ENCODE measurements at regions not wholly inside any gene's neighbourhood (a gene's known extent, or its start where the extent isn't known, plus 50 kb on each side); places are given as distances from the start of the nearest gene placed in this dataset.

GRCh38 chr1:117678246-117678977 is 72.6 kb downstream of the TENT5C start:
- H3K4me1 Mint-ChIP-seq = peaks cover 12% of the 10 kb centered on the region
- H3K27me3 Mint-ChIP-seq = peaks cover 2% of the 10 kb centered on the region
- no peak for DNase-seq
- no peaks in the 10 kb centered on the region for H3K9me3 Mint-ChIP-seq (ENCODE audit: low read depth)
- ATAC-seq = no peak
- H3K27ac Mint-ChIP-seq = no peak overlapping the region
- ChIA-PET CTCF (interaction anchor here (1.3 kb wide), 1 partner anchor 144 kb away, joined by 4 read pairs; no protein-coding TSS in a partner anchor), POLR2A (no interaction called here)
- no peaks in the 10 kb centered on the region for H3K36me3 Mint-ChIP-seq (ENCODE audit: low read depth)
- no peak overlapping the region for H3K4me3 Mint-ChIP-seq
- intact Hi-C loops (cut with DNase I, micrococcal nuclease) = no loop called here

GRCh38 chr1:117679299-117679698 is 73.5 kb downstream of the TENT5C start:
- POLR2A ChIA-PET = no interaction called here
- Mint-ChIP-seq H3K27ac (no peak overlapping the region), H3K27me3 (peaks cover 2% of the 10 kb centered on the region), H3K9me3 (ENCODE audit: low read depth) (no peaks in the 10 kb centered on the region), H3K36me3 (ENCODE audit: low read depth) (no peaks in the 10 kb centered on the region), H3K4me1 (peaks cover 4% of the 10 kb centered on the region), H3K4me3 (no peak overlapping the region)
- intact Hi-C loops (cut with DNase I, micrococcal nuclease) = no loop called here
- CTCF ChIA-PET = no interaction called here
- DNase-seq = no peak
- no peak for ATAC-seq

GRCh38 chr1:117679868-117680267 is 74.0 kb downstream of the TENT5C start:
- ChIA-PET POLR2A (interaction anchor here (0.7 kb wide), 1 partner anchor 51 kb away, joined by 3 read pairs; no protein-coding TSS in a partner anchor), CTCF (interaction anchor here (0.7 kb wide), 1 partner anchor 96 kb away, joined by 3 read pairs; no protein-coding TSS in a partner anchor)
- ATAC-seq (no peak), DNase-seq (no peak)
- no peaks in the 10 kb centered on the region for H3K9me3 Mint-ChIP-seq (ENCODE audit: low read depth)
- no peaks in the 10 kb centered on the region for H3K4me1 Mint-ChIP-seq
- no peak overlapping the region for H3K27ac Mint-ChIP-seq
- no peaks in the 10 kb centered on the region for H3K36me3 Mint-ChIP-seq (ENCODE audit: low read depth)
- peaks cover 2% of the 10 kb centered on the region for H3K27me3 Mint-ChIP-seq
- H3K4me3 Mint-ChIP-seq = no peak overlapping the region
- intact Hi-C loops (cut with DNase I, micrococcal nuclease) = no loop called here

GRCh38 chr1:117680316-117681002 is 74.6 kb downstream of the TENT5C start:
- no peaks in the 10 kb centered on the region for H3K36me3 Mint-ChIP-seq (ENCODE audit: low read depth)
- intact Hi-C loops (cut with DNase I, micrococcal nuclease) = no loop called here
- peaks cover 2% of the 10 kb centered on the region for H3K27me3 Mint-ChIP-seq
- no peak overlapping the region for H3K4me3 Mint-ChIP-seq
- DNase-seq (no peak), ATAC-seq (no peak)
- POLR2A ChIA-PET = interaction anchor here (0.7 kb wide), 1 partner anchor 51 kb away, joined by 3 read pairs; no protein-coding TSS in a partner anchor
- H3K9me3 Mint-ChIP-seq (ENCODE audit: low read depth) = no peaks in the 10 kb centered on the region
- H3K4me1 Mint-ChIP-seq = no peaks in the 10 kb centered on the region
- CTCF ChIA-PET = interaction anchor here (0.7 to 1.0 kb wide), 3 partner anchors 74 to 145 kb away, joined by 3 to 4 read pairs (median 3); no protein-coding TSS in a partner anchor
- H3K27ac Mint-ChIP-seq = no peak overlapping the region

GRCh38 chr1:117681093-117681900 is 75.4 kb downstream of the TENT5C start:
- no peaks in the 10 kb centered on the region for H3K4me1 Mint-ChIP-seq
- H3K27ac Mint-ChIP-seq = no peak overlapping the region
- intact Hi-C loops (cut with DNase I, micrococcal nuclease) = no loop called here
- no peak for ATAC-seq
- no peaks in the 10 kb centered on the region for H3K9me3 Mint-ChIP-seq (ENCODE audit: low read depth)
- no peak overlapping the region for H3K4me3 Mint-ChIP-seq
- DNase-seq = no peak
- CTCF ChIA-PET = interaction anchor here (0.7 to 1.0 kb wide), 2 partner anchors 73 to 146 kb away, joined by 3 to 4 read pairs; no protein-coding TSS in a partner anchor
- peaks cover 2% of the 10 kb centered on the region for H3K27me3 Mint-ChIP-seq
- POLR2A ChIA-PET = no interaction called here
- no peaks in the 10 kb centered on the region for H3K36me3 Mint-ChIP-seq (ENCODE audit: low read depth)

GRCh38 chr1:117681901-117682250 is 76.0 kb downstream of the TENT5C start:
- ATAC-seq (no peak), DNase-seq (no peak)
- Mint-ChIP-seq H3K36me3 (ENCODE audit: low read depth) (no peaks in the 10 kb centered on the region), H3K9me3 (ENCODE audit: low read depth) (no peaks in the 10 kb centered on the region), H3K27me3 (peaks cover 2% of the 10 kb centered on the region), H3K4me1 (no peaks in the 10 kb centered on the region), H3K4me3 (no peak overlapping the region), H3K27ac (no peak overlapping the region)
- intact Hi-C loops (cut with DNase I, micrococcal nuclease) = no loop called here
- ChIA-PET POLR2A (no interaction called here), CTCF (interaction anchor here (1.0 to 1.4 kb wide), 3 partner anchors 31 to 147 kb away, joined by 3 to 5 read pairs (median 3); no protein-coding TSS in a partner anchor)

- intact Hi-C loops (cut with DNase I, micrococcal nuclease) = no loop called here
- no peak overlapping the region for H3K4me3 Mint-ChIP-seq
- H3K27me3 Mint-ChIP-seq = peaks cover 2% of the 10 kb centered on the region
- no peaks in the 10 kb centered on the region for H3K36me3 Mint-ChIP-seq (ENCODE audit: low read depth)
- POLR2A ChIA-PET = no interaction called here
- DNase-seq (no peak), ATAC-seq (no peak)
- H3K9me3 Mint-ChIP-seq (ENCODE audit: low read depth) = no peaks in the 10 kb centered on the region
- H3K27ac Mint-ChIP-seq = no peak overlapping the region
- H3K4me1 Mint-ChIP-seq = no peaks in the 10 kb centered on the region
- CTCF ChIA-PET = interaction anchor here (1.0 to 1.4 kb wide), 4 partner anchors 16 to 148 kb away, joined by 3 to 5 read pairs (median 4); no protein-coding TSS in a partner anchor
Observed at GRCh38 chr1:117682372-117682771, 76.5 kb downstream of the TENT5C start.

- ChIA-PET CTCF (interaction anchor here (0.6 to 1.3 kb wide), 2 partner anchors 15 to 93 kb away, joined by 4 read pairs; no protein-coding TSS in a partner anchor), POLR2A (no interaction called here)
- DNase-seq (no peak), ATAC-seq (no peak)
- H3K9me3 Mint-ChIP-seq (ENCODE audit: low read depth) = no peaks in the 10 kb centered on the region
- H3K4me3 Mint-ChIP-seq = no peak overlapping the region
- peaks cover 3% of the 10 kb centered on the region for H3K27me3 Mint-ChIP-seq
- intact Hi-C loops (cut with DNase I, micrococcal nuclease) = no loop called here
- H3K4me1 Mint-ChIP-seq = no peaks in the 10 kb centered on the region
- H3K27ac Mint-ChIP-seq = no peak overlapping the region
- H3K36me3 Mint-ChIP-seq (ENCODE audit: low read depth) = no peaks in the 10 kb centered on the region
Observed at GRCh38 chr1:117683571-117684285, 77.9 kb downstream of the TENT5C start.

- Mint-ChIP-seq H3K4me1 (no peaks in the 10 kb centered on the region), H3K9me3 (ENCODE audit: low read depth) (no peaks in the 10 kb centered on the region), H3K4me3 (no peak overlapping the region), H3K27me3 (peaks cover 12% of the 10 kb centered on the region), H3K27ac (no peak overlapping the region), H3K36me3 (ENCODE audit: low read depth) (no peaks in the 10 kb centered on the region)
- POLR2A ChIA-PET = no interaction called here
- ATAC-seq = no peak
- no peak for DNase-seq
- CTCF ChIA-PET = interaction anchor here (0.6 to 1.3 kb wide), 5 partner anchors 35 to 544 kb away, joined by 3 to 4 read pairs (median 3); no protein-coding TSS in a partner anchor
- intact Hi-C loops (cut with DNase I, micrococcal nuclease) = no loop called here
Observed at GRCh38 chr1:117685936-117686806, 80.3 kb downstream of the TENT5C start.

- Mint-ChIP-seq H3K27me3 (peaks cover 10% of the 10 kb centered on the region), H3K4me3 (no peak overlapping the region), H3K4me1 (no peaks in the 10 kb centered on the region), H3K27ac (no peak overlapping the region), H3K9me3 (ENCODE audit: low read depth) (no peaks in the 10 kb centered on the region), H3K36me3 (ENCODE audit: low read depth) (no peaks in the 10 kb centered on the region)
- DNase-seq (no peak), ATAC-seq (no peak)
- intact Hi-C loops (cut with DNase I, micrococcal nuclease) = no loop called here
- ChIA-PET CTCF (interaction anchor here (0.7 to 1.0 kb wide), 2 partner anchors 61 to 96 kb away, joined by 4 read pairs; no protein-coding TSS in a partner anchor), POLR2A (no interaction called here)
Observed at GRCh38 chr1:117686907-117687306, 81.1 kb downstream of the TENT5C start.

Measured in activated CD4-positive, alpha-beta T cell treated with anti-CD3 and anti-CD28 coated beads for 36 hours (primary cell).